HepG2 (cell line): ENCODE measurements at regions not wholly inside any gene's neighbourhood (a gene's known extent, or its start where the extent isn't known, plus 50 kb on each side); places are given as distances from the start of the nearest gene placed in this dataset.

ENCODE experiments used
- ATF4 ChIP-seq, 2 experiments: fragments of 450-650 bp in 1 of 2; sonication (generic) in 1 of 2; formaldehyde crosslinking; IDR thresholded peaks; 2 replicates each; pipeline versions ENCODE4 v1.5.0 to v1.8.0; 2020 to 2022; ENCODE audit warnings: mild to moderate bottlenecking in 1 of 2, missing genetic modification reagents in 1 of 2
- CTCF ChIP-seq: sonication (generic); formaldehyde crosslinking; IDR thresholded peaks from 2 replicates; pipeline ENCODE4 v1.5.0; 2020; ENCODE audit warnings: mild to moderate bottlenecking, missing genetic modification reagents, moderate library complexity
- SRSF9 ChIP-seq: fragments of 200-400 bp; formaldehyde crosslinking; IDR thresholded peaks from 2 replicates; pipeline ENCODE4 v1.6.1; 2018; ENCODE audit warnings: borderline replicate concordance, mild to moderate bottlenecking, low read depth, low read length; ENCODE audit not compliant: insufficient read depth, poor library complexity, severe bottlenecking
- ZNF224 ChIP-seq: sonication (generic); formaldehyde crosslinking; IDR thresholded peaks from 2 replicates; pipeline ENCODE4 v1.5.0; 2020; ENCODE audit warnings: mild to moderate bottlenecking, missing genetic modification reagents
- ZNF691 ChIP-seq: sonication (generic); formaldehyde crosslinking; IDR thresholded peaks from 2 replicates; pipeline ENCODE4 v1.4.0; 2020; ENCODE audit warnings: missing genetic modification reagents, low read depth, mild to moderate bottlenecking, borderline replicate concordance

DNA sequence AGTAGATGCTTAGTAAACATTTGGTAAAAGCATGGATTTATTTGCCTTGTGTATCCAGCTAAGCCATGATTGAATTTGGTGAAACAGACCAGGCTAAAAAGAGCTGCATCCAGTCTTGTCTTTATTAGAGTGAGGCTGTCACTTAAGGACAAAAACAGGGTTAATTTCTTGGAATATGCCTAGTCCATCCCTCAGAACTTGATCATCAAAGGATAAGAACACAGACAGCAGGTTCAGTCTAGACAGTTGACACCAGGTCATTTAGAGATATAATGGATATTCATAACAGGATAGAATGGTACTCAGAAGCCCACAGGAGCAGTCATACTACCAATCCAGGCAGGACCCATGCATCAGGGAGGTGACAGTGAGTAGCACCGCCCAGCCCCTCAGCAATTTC is 434.9 kb upstream of the ST6GAL2 start:
- TF ChIP-seq ZNF224 (CRISPR knock-in tag) (no peak), CTCF (CRISPR knock-in tag) (no peak), SRSF9 (no peak), ZNF691 (no peak), ATF4 (CRISPR knock-in tag; IDR thresholded peaks at IDR 0.05) (no peak)
